Glutamatergic neuron (in vitro differentiated cells): ENCODE measurements at regions not wholly inside any gene's neighbourhood (a gene's known extent, or its start where the extent isn't known, plus 50 kb on each side); places are given as distances from the start of the nearest gene placed in this dataset.

Experiments used
- DNase-seq: peaks from one replicate; pipeline ENCODE4 v3.0.0; 2022
- H3K27ac Mint-ChIP-seq: one replicate; pipeline ENCODE4 v1.8.0; 2020; ENCODE audit warnings: mild to moderate bottlenecking, mixed read lengths, inconsistent platforms; ENCODE audit not compliant: unreplicated experiment
- H3K27me3 Mint-ChIP-seq: one replicate; pipeline ENCODE4 v1.8.0; 2020; ENCODE audit warnings: mild to moderate bottlenecking, moderate library complexity, mixed read lengths, inconsistent platforms; ENCODE audit not compliant: unreplicated experiment
- H3K36me3 Mint-ChIP-seq: one replicate; pipeline ENCODE4 v1.8.0; 2020; ENCODE audit warnings: mild to moderate bottlenecking, mixed read lengths, inconsistent platforms; ENCODE audit not compliant: unreplicated experiment
- H3K4me1 Mint-ChIP-seq: one replicate; pipeline ENCODE4 v1.8.0; 2020; ENCODE audit warnings: mild to moderate bottlenecking, low read depth, mixed read lengths, inconsistent platforms; ENCODE audit not compliant: unreplicated experiment
- H3K4me3 Mint-ChIP-seq: one replicate; pipeline ENCODE4 v1.8.0; 2020; ENCODE audit warnings: mild to moderate bottlenecking, mixed read lengths, inconsistent platforms; ENCODE audit not compliant: unreplicated experiment
- H3K9me3 Mint-ChIP-seq: one replicate; pipeline ENCODE4 v1.8.0; 2020; ENCODE audit warnings: mild to moderate bottlenecking, moderate library complexity, mixed read lengths, inconsistent platforms; ENCODE audit not compliant: unreplicated experiment
- TF ChIP-seq, protein P1 (sequence below): fragments of 200-600 bp; sonication (generic); IDR thresholded peaks from one replicate; pipeline ENCODE4 v1.5.0; 2021; ENCODE audit not compliant: partially characterized antibody, unreplicated experiment

GRCh38 chr11:42169191-42169590 lies 709.7 kb upstream of the LRRC4C start:
- no peaks in the 10 kb centered on the region for H3K9me3 Mint-ChIP-seq
- no peak overlapping the region for H3K27ac Mint-ChIP-seq
- no peak for DNase-seq
- no peaks in the 10 kb centered on the region for H3K36me3 Mint-ChIP-seq
- no peak overlapping the region for H3K4me3 Mint-ChIP-seq
- no peaks in the 10 kb centered on the region for H3K4me1 Mint-ChIP-seq
- H3K27me3 Mint-ChIP-seq = no peaks in the 10 kb centered on the region
- TF ChIP-seq, protein P1, sequence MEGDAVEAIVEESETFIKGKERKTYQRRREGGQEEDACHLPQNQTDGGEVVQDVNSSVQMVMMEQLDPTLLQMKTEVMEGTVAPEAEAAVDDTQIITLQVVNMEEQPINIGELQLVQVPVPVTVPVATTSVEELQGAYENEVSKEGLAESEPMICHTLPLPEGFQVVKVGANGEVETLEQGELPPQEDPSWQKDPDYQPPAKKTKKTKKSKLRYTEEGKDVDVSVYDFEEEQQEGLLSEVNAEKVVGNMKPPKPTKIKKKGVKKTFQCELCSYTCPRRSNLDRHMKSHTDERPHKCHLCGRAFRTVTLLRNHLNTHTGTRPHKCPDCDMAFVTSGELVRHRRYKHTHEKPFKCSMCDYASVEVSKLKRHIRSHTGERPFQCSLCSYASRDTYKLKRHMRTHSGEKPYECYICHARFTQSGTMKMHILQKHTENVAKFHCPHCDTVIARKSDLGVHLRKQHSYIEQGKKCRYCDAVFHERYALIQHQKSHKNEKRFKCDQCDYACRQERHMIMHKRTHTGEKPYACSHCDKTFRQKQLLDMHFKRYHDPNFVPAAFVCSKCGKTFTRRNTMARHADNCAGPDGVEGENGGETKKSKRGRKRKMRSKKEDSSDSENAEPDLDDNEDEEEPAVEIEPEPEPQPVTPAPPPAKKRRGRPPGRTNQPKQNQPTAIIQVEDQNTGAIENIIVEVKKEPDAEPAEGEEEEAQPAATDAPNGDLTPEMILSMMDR = no peak

GRCh38 chr11:42170601-42171000 lies 711.1 kb upstream of the LRRC4C start:
- H3K27ac Mint-ChIP-seq = no peak overlapping the region
- H3K9me3 Mint-ChIP-seq = no peaks in the 10 kb centered on the region

GRCh38 chr11:42171046-42171445 lies 711.6 kb upstream of the LRRC4C start:
- no peaks in the 10 kb centered on the region for H3K27me3 Mint-ChIP-seq
- H3K4me1 Mint-ChIP-seq = no peaks in the 10 kb centered on the region
- TF ChIP-seq, protein P1 = no peak
- no peak for DNase-seq
- H3K4me3 Mint-ChIP-seq = no peak overlapping the region
- no peaks in the 10 kb centered on the region for H3K36me3 Mint-ChIP-seq
- no peaks in the 10 kb centered on the region for H3K9me3 Mint-ChIP-seq
- no peak overlapping the region for H3K27ac Mint-ChIP-seq

More at GRCh38 chr11:42170601-42171000, 711.1 kb upstream of the LRRC4C start:
- Mint-ChIP-seq H3K4me1 (no peaks in the 10 kb centered on the region), H3K27me3 (no peaks in the 10 kb centered on the region), H3K36me3 (no peaks in the 10 kb centered on the region), H3K4me3 (no peak overlapping the region)
- no peak for DNase-seq
- TF ChIP-seq, protein P1 = no peak

GRCh38 chr11:42172441-42172840 lies 713.0 kb upstream of the LRRC4C start:
- TF ChIP-seq, protein P1 = no peak
- no peaks in the 10 kb centered on the region for H3K4me1 Mint-ChIP-seq
- no peak overlapping the region for H3K4me3 Mint-ChIP-seq
- no peaks in the 10 kb centered on the region for H3K9me3 Mint-ChIP-seq
- DNase-seq = no peak
- peaks cover 4% of the 10 kb centered on the region for H3K27me3 Mint-ChIP-seq
- H3K36me3 Mint-ChIP-seq = no peaks in the 10 kb centered on the region
- no peak overlapping the region for H3K27ac Mint-ChIP-seq

DNA sequence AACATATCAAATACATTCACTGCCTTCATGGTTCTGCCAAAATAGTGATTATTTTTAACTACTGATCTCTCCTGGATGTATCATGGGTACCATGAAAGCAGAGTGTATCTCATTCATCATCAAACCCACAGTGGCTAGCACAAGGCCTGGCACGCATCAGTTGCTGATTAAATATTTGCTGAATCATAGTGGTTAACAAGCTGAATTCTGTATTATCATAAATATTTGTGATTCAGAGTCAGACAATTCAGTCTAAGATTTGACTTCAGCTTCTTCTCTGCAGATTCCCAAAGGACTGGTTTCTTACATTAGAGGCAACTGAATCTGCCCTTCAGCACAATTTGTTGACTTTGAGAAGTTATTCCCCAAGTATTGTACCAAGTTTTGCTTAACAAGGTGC lies 715.8 kb upstream of the LRRC4C start:
- TF ChIP-seq, protein P1 = no peak
- H3K4me3 Mint-ChIP-seq = no peak overlapping the region
- no peaks in the 10 kb centered on the region for H3K36me3 Mint-ChIP-seq

More for the DNA sequence above, 715.8 kb upstream of the LRRC4C start:
- Mint-ChIP-seq H3K9me3 (no peaks in the 10 kb centered on the region), H3K4me1 (no peaks in the 10 kb centered on the region), H3K27ac (no peak overlapping the region), H3K27me3 (peaks cover 4% of the 10 kb centered on the region)
- no peak for DNase-seq
